ENCODE measurements at regions not wholly inside any gene's neighbourhood (a gene's known extent, or its start where the extent isn't known, plus 50 kb on each side); places are given as distances from the start of the nearest gene placed in this dataset.

GRCh38 chr6:76230711-76231110, 158.2 kb upstream of the IMPG1 start:
- TF ChIP-seq, protein P1, sequence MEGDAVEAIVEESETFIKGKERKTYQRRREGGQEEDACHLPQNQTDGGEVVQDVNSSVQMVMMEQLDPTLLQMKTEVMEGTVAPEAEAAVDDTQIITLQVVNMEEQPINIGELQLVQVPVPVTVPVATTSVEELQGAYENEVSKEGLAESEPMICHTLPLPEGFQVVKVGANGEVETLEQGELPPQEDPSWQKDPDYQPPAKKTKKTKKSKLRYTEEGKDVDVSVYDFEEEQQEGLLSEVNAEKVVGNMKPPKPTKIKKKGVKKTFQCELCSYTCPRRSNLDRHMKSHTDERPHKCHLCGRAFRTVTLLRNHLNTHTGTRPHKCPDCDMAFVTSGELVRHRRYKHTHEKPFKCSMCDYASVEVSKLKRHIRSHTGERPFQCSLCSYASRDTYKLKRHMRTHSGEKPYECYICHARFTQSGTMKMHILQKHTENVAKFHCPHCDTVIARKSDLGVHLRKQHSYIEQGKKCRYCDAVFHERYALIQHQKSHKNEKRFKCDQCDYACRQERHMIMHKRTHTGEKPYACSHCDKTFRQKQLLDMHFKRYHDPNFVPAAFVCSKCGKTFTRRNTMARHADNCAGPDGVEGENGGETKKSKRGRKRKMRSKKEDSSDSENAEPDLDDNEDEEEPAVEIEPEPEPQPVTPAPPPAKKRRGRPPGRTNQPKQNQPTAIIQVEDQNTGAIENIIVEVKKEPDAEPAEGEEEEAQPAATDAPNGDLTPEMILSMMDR (conservative IDR thresholded peaks at IDR 0.05) = peak; percentile 13; the same call in 1 of the 2 replicates
- no peak for TF ChIP-seq ZFX (IDR thresholded peaks at IDR 0.05)

All from C4-2B (cell line).